ENCODE measurements at regions not wholly inside any gene's neighbourhood (a gene's known extent, or its start where the extent isn't known, plus 50 kb on each side); places are given as distances from the start of the nearest gene placed in this dataset.

DNA sequence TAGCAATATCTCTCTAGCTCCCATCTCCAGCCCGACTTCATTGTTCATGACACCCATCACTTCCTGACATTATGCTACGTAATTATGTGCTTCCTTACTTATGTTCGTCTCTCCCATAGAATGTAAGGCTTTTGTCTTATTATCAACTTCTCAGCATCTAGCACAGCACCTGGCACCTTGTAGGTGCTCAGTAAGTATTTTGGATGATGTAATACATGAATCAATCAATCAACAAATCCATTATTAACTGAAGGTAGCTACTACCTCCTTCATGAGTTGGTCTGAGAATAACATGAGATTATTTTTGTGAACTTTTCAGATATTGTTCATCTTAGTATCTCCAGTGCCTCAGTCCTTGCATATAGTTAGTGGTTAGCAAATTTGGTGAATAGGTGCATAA is 109.3 kb downstream of the EN1 start:
- no peak for DNase-seq

DNA sequence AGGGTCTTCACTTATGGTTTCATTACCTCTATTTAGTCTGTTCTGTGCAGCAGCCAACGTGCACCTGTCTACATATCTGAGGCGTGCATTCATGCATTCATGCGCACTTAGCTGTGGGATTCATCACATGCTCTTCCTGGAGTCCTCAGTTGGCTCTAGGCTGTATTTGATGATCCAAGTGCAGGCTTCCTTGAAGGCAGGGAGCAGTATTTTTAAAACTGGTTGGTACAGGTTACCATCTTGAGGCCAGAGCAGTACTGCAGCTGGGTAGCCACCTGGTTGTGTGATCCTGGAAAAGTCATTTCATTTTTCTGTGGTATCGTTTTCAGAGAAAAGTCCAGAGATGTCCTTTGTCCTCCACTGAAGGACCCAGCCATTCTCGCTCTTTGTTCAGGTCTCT is 109.8 kb downstream of the EN1 start:
- DNase-seq = no peak

DNA sequence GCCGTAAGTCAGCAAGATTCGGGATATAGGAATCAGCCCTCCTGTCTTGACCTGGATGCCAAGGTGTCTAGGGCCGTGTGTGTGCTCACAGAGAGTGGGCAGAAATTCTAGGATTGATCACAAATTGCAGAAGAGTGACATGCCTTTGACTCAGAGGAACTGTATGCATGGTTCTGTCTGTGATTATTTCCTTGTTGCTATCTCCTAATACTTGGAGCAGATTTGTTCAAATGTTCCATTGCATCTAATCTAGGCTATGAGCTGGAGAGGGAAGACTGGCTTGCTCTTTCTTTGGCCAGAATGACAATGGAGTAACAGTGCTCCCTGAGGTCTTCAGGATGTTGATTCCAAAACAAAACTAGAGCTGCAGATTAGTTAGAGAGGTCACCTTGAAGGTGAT is 115.0 kb downstream of the EN1 start:
- no peak for DNase-seq

DNA sequence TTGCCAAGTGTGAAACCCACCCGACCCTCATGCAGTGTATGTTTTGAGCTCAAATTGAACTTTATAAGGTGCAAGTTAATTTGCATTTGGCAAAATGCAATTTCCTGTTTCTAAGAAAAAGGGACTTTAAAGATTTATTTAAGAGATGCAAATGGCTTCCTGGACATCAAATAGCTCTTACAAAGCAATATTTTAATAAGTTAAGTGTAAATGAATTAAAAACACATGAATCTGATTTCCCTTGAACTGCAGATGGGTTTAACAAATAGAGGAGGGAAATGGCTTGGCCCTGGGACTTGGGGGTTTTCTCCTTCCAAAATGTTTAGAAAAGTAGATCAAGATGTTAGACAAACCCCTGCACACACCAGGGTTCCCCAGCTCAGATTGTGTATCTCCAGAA is 116.0 kb downstream of the EN1 start:
- no peak for DNase-seq

DNA sequence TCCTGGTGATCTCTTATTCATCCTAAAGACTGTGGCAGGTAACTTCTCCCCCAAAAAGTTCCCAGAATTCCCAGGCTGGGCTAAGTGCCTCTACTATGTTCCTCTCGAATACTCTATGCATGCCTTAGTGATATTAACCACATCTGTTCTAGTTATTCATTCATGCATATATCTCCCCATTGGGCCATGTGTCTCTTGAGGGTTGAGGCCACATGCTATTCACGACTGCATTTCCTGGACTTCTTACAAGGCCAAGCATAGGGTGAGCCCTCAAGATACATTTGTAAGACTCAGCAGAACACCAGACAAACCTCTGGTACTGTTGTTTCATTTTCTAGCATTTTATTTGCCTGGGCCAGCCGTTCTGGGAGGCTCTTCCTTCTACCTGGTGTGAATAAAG is 117.0 kb downstream of the EN1 start:
- DNase-seq = no peak

DNA sequence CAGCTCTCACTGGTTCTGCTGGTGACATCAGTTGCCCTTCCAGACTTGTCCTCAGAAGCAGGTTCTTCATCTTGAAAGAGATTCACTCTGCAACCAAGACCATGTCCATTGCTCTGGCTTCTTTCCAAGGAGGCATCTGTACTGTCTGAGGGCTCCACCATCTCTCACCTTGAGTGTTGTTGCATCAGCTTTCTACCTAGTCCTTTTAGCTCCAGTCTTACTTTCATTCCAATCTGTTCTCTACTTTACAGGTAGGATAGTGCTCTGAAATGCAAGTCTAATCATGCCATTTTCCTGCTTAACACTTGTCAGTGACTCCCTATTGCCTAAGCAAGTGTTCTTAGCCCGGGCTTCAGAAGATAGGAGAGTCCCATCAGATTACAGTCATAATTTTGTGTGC is 117.7 kb downstream of the EN1 start:
- no peak for DNase-seq

DNA sequence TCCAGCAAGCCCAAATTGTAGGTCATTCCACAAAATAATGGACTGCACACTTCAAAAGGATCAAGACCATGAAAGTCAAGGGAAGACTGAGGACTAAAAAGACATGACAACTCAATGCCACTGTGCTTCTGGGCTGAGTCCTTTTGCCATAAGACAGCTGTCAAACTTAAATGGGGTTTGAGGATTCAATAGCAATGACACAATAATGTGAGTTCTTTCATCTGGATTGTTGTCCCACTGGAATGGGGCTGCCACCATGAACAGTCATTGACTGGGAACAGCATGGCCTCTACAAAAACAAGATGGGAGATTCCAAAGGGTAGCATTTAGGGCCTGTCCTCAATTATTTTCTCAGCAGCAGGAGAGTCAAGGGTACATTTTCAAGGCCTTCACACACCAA is 118.5 kb downstream of the EN1 start:
- no peak for DNase-seq

DNA sequence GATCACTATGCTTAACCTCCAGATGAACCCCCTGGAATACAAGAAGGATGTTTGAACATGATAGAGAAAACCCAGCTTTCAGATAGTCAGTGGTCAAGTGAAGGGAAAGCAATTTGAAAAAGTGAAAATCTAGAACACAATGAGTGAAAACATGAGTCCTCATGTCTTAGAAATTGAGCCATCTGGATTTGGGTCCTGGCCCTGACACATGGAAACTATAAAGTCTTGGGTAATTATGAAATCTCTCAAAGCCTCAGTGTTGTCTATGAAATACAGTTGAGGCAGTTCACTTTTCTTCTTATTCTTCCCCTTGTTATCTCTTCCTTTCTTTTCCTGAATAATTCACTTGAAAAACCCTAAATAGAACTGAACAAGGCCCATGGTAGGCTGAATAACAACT is 120.6 kb downstream of the EN1 start:
- DNase-seq = no peak

DNA sequence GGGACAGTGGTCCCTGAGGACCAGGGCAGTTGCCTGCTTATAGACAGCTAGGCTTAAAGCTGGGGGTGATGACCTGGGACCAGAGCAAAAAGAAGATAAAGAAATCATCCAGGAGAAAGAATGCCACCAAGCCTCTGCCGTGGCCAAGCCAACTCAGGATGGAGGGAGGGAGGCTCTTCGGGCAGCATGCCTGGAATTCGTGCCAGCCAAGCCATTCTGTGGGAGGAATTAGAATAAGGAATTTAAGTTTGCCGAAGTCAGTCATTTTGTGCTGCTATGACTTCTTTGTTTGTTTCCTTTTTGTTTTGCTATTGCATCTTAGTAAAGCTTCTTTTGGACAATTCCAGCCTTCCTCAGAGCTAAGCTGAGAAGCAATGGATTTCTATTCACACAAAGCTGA is 124.1 kb downstream of the EN1 start:
- no peak for DNase-seq

DNA sequence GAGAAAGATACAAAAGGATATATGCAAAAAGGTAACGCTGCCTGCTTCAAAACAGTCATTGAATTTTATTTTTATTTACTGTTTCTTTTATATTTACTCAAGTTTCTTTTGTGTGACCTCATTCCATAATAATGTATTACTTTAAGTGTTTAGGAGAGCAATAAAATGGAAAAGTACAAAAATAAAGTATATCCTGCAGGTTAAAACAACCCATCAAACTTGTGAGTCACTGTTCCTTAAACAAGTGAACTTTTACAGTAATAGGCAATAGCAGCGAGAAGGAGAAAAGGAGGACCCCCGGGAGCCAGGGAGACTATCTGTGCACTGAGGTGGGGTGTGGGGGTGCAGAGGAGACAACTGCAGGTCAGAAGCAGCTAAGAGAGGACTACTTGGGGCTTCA is 124.5 kb downstream of the EN1 start:
- no peak for DNase-seq

DNA sequence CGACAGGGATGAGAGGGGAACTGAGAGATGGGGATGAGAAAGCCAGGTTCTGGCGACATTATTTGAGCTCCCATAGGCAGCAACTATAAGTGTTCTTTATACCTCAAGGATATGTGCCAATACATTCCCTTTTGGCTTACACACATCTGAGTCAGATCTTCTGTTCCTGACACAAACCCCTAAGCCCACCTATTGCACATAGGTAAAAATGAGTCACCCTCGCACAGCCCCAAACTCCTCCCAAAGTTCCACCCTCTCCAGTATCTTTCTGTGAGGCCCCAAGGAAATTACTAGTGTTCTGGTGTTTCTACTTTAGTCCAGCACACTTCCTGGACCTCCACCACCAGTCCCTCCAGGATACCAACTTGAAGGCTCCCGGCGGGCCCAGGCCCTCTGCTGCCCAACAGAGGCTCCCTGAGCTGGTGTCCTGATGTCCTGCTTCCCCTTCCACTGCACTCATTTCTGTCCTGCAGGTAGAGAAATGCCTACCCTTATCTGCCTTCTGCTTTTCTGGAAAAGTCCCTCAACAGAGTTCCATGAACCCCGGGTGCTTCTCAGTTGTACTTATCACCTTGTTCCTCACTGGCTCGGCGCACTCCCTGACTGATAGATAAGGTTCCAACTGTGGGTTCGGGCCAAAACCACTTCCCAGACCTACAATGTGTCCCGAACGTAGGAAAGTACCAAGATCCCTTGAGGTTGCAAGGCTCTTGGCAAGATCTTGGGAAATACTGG is 125.5 kb downstream of the EN1 start:
- DNase-seq = no peak

DNA sequence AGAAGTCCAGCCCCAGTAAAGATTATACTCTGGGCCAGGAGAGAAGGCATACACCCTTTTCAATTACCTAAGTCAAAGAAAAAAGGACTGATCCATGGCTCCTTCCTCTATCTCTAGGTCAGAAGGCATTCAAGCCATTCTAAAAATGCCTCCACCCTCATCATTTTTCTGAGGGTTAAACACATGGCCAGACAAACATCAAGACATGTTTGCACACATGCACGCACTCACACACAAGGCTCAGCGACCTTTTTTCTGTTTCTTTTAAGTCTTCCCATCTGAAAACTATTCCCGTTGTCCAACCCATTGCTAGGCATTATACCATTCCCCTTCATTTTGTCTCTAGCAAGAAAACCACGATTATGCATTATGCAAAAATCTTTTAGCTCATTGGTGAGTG is 126.6 kb downstream of the EN1 start:
- DNase-seq = no peak

DNA sequence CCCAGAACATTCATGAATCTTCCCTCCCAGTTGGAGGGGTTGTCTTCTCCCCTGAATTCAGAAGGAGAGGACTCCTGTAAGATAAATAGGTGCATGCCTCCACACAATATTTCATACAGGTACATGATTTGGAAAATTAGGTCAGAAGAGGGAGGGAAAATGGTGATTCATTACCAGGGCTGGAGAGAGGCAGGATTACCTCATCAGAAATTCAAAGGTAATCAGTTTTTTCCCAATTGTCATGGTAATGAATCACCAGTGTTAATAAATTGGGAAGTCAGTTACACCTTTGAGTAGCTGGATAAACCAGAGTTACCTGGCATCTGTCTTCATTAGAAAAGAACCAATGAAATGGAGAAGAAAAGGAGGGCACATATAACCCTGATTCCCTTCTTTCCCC is 128.5 kb downstream of the EN1 start:
- DNase-seq = no peak

DNA sequence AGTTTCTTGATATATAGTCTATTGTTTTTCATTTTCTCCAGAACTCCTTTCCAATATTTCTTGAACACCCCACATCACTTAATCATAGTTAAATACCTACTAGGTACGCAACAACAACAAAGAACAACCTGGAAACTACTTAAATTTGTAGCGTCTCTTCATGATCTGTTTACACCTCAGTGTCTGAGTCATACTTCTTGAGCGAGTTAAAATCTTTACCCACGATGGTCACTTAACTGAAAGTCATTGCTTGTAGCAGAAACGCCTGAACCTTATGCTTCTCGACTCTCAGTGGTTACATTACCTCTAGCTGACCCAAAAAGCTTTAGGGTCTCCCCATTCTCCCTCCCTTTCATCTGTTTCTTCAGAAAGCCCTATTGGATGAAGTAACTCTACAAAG is 131.3 kb downstream of the EN1 start:
- DNase-seq = no peak

DNA sequence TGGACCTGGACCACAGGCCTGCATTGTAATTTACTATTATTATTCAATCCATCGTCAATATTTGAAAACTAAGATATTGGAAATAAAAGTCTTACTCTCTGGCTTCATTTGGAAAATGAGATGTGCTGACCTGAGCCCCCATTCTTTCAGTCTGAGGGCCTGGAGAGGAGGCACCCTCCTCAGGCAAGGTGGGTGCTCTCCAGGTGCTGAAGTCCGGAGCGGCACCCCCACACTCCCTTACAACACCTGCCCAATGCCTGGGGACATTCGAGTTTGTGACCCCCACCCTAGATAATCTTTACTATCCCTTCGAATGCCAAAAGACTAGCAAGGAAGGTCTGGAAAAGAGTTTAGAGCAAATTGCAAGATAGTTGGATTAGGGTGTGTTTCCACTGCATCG is 133.3 kb downstream of the EN1 start:
- DNase-seq = no peak

DNA sequence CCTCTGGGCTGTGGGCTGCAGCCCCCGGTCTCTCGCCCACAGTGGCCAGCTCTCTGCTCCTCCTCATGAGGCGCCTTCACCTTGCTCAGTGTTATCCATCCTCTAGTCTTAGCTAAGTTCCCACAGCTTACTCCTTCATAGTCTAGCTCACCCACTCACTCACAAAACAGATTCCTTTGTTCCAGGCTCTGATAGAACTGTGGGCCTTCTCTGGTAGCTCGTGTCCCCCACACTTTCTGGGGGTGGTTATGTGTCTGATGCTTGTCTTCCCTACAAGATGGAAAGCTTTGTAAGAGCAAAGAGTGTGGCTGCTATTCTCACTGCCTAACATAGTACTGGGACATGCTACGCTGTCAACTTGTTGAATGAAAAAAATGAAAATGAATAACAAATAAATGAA is 135.8 kb downstream of the EN1 start:
- DNase-seq = no peak

DNA sequence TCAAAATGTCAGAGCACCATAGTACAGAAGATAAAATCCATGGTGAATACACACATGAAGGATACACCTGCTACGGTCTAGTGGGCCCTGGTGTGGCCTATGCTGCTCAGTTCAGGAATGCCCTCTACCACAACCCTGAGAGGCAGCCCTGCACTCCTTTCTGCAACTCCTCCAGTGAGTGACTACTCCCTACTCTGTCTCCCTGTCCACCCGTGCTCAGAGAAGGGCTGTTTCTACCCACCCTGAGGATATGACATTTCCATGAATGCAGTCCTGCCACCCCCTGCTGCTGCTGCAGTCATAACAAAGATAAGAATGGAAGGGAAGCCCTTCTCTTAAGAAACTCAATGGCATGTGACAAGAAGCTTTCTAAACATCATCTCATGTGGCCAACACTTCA is 137.0 kb downstream of the EN1 start:
- DNase-seq = no peak

DNA sequence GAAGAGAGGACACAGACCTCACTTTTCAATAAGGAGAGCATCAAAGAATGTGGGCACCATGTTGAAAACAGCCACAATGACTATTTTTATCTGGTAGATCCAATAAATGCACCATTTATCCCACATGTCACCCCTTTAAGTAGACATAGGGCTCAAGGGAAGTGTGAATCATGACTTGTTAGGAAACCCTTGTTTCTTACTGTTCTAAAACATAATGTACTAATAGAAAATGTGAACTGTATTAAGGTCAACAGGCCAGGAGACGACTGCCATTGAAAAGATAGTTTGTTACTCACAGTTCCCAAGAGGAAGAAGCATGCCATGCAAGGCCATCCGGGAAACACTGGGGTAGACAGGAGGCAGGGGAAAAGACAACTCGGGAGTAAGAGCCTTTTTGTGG is 137.7 kb downstream of the EN1 start:
- DNase-seq = no peak

DNA sequence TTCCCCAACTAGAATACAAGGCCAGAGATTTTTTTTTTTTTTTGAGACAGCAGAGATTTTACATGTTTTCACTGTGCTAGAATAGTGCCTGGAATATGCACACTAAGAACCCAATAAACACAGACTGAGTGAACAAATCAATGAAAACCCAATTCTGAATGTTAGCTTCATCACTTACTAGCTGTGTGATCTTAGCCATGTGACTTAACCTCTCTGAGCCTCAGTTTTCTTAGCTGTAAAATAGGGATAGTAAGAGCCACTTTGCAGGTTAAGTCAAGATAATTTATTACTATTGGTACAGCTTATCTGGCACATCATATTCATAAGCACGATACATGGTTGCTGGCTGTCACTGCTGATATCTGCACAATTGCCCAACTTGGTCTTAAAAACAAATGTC is 140.6 kb downstream of the EN1 start:
- no peak for DNase-seq

DNA sequence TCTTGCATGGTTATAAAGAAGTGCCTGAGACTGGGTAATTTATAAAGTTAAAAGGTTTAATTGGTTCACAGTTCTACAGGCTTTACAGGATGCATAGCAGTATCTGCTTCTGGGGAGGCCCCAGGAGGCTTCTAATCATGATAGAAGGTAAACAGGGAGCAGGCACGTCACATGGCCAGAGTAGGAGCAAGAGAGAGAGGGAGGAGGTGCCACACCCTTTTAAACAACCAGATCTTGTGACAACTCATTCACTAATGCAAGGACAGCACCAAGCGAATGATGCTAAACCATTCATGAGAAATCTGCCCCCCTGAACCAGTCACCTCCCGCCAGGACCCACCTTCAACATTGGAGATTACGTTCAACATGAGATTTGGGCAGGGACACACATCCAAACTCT is 141.1 kb downstream of the EN1 start:
- no peak for DNase-seq

DNA sequence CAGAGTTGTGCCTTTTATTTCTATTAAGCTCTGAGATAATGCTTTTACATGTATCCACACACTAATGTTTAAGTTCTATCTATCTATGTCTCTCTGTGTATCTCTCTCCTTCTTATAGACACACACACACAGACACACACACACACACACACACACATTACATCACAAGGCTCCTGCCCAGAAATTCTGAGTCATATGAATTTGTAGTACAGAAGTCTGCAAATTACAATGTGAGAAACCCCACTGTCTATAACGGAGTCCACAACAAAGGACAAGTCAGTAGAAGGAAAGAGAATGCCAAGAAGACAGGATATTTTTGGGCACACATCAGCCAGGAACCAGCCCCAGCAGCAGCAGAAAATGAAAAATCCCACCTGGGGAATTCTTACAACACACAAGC is 142.4 kb downstream of the EN1 start:
- DNase-seq = no peak

DNA sequence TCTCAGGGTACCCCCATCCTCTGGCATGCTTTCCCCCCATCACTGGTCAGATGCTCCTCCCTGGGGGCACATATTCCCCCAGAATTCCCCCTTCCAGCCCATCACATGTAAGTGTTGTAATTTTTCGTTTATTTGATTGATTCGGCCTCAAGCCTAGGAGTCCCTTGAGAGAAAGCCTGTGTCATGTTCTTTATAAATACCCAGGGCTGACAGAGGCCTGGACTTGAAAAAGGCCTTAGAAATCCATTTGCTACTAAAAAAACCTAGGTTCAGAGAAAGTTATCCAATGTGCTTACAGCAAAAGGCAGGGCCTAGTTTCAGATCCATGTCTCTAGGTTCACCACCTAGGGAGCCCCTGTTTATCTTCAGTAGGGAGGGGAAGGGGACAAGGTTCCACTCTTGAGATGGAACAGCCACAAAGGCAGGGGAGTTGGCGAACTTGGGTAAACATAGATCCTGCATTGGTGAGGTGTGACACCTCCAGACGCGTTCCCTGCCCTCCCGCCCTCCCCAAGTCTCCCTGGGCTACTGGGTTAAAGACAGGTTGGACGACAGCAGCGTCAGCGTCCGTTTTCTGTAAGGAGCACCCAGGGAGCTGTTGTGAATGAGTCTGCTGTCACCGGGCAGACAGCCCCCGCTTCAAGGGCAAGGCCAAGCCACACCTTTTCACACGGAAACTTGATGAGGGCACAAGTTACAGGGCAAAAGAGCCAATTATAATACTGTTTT is 147.8 kb downstream of the EN1 start:
- no peak for DNase-seq

DNA sequence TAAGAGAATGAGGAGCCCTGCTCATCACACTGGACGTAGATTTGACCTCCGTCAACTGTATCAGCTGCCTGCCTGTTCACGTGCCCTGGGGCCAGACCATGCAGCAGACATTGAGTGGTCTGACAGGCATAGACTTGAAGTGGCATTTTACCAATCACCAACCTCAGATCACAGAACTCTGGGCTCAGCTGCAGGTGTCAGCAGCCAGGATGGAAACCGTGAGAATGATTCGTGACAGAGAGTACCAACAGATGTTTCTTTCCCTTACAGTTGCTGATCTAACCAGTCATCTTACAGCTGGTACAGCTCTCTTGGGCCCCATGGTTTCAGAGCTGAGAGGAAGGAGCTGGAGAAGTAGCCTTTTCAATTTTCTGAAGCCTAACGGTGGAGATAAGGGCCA is 148.9 kb downstream of the EN1 start:
- no peak for DNase-seq

DNA sequence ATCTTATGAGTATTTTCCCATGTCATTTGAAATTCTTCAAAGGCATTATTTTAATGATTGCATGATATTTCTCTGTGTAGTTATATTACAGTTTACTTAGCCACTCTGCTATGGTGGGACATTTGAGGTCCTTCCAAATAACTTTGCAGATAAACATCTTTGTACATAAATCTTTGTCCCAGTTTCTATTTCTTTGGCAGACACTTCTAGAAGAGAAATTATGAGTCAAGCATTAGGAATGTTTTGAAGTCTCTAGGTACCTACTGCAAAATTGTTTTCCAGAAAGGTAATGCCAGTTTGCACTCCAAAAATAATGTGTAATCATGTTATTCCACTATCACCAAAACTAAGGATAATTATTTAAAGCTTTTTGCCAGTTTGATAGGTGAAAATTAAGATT is 149.7 kb downstream of the EN1 start:
- no peak for DNase-seq

All from suppressor macrophage treated with lipopolysaccharide for 4 hours (primary cell).